ENCODE measurements at regions not wholly inside any gene's neighbourhood (a gene's known extent, or its start where the extent isn't known, plus 50 kb on each side); places are given as distances from the start of the nearest gene placed in this dataset.

DNA sequence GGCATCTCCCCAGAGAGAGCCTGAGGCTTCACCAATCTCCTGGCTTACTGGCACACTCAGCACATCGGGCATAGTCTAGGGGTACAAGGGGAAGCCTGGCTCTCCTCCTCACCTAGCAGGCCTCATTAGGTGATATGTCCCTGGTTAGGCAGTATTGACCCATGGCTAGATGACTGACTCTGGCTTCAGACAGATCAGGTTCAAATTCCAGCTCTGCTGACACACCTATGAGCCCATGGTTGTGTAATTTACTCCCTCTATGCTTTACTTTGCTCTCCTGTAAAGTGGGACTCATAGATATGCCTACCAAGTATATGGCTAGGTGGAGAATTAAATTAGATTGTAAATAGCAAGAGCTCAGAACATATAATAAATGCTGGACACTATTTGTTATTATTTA, 157.3 kb upstream of the IRX3 start:
- TF ChIP-seq, protein P1, sequence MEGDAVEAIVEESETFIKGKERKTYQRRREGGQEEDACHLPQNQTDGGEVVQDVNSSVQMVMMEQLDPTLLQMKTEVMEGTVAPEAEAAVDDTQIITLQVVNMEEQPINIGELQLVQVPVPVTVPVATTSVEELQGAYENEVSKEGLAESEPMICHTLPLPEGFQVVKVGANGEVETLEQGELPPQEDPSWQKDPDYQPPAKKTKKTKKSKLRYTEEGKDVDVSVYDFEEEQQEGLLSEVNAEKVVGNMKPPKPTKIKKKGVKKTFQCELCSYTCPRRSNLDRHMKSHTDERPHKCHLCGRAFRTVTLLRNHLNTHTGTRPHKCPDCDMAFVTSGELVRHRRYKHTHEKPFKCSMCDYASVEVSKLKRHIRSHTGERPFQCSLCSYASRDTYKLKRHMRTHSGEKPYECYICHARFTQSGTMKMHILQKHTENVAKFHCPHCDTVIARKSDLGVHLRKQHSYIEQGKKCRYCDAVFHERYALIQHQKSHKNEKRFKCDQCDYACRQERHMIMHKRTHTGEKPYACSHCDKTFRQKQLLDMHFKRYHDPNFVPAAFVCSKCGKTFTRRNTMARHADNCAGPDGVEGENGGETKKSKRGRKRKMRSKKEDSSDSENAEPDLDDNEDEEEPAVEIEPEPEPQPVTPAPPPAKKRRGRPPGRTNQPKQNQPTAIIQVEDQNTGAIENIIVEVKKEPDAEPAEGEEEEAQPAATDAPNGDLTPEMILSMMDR (IDR thresholded peaks at IDR 0.05; ENCODE audit: low read depth, low read length) = no peak
- no peaks in the 10 kb centered on the region for H3K9me3 ChIP-seq (ENCODE audit: severe bottlenecking)
- H3K4me3 ChIP-seq (ENCODE audit: low read depth, low read length) = no peak overlapping the region
- no peaks in the 10 kb centered on the region for H3K36me3 ChIP-seq
- H3K27ac ChIP-seq = no peak overlapping the region
- no peak for DNase-seq
- H3K27me3 ChIP-seq (ENCODE audit: insufficient read depth, low read depth, severe bottlenecking) = no peaks in the 10 kb centered on the region

DNA sequence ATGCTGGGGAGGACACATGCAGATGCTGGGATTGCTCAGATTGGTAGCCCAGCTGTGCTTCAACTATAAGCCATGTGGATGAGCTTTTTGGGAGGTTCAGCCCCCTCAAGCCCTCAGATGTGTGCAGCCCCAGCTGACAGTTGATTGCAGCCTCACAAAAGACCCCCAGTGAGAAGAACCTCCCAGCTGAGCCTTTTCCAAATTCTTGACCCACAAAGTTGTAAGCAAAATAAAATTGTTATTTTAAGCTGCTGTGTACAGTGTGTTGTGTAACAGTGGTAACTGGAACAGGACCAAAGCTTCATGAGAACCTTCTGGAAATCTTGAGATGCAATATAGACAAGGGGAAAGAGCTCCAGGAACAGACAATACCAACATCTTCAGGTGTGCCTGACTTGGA, 156.8 kb upstream of the IRX3 start:
- Histone ChIP-seq H3K4me3 (ENCODE audit: low read depth, low read length) (no peak overlapping the region), H3K27me3 (ENCODE audit: insufficient read depth, low read depth, severe bottlenecking) (no peaks in the 10 kb centered on the region), H3K36me3 (no peaks in the 10 kb centered on the region), H3K27ac (no peak overlapping the region), H3K9me3 (ENCODE audit: severe bottlenecking) (no peaks in the 10 kb centered on the region)
- DNase-seq = no peak
- TF ChIP-seq, protein P1 (IDR thresholded peaks at IDR 0.05; ENCODE audit: low read depth, low read length) = no peak

DNA sequence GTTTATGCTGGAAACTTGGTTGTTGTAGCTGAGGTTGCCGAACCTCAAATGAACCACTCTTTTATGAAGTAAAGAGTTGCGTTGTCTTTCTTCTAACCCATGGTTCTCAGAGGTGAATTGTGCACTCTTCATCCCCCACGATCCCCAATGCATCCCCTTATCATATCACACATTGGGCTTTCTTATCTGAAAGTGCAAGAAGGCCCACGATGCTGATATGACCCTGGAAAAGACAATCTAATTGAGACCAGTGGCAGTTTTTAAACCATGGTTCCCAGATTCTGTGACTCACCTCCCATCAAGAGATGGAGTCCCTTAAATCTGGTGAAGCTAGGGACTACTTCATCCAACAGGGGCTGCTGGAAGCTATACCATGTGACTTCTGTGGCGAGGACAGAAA, 156.3 kb upstream of the IRX3 start:
- Histone ChIP-seq H3K27ac (no peak overlapping the region), H3K4me3 (ENCODE audit: low read depth, low read length) (no peak overlapping the region), H3K27me3 (ENCODE audit: insufficient read depth, low read depth, severe bottlenecking) (no peaks in the 10 kb centered on the region), H3K36me3 (no peaks in the 10 kb centered on the region), H3K9me3 (ENCODE audit: severe bottlenecking) (no peaks in the 10 kb centered on the region)
- DNase-seq = no peak
- TF ChIP-seq, protein P1 (IDR thresholded peaks at IDR 0.05; ENCODE audit: low read depth, low read length) = no peak

DNA sequence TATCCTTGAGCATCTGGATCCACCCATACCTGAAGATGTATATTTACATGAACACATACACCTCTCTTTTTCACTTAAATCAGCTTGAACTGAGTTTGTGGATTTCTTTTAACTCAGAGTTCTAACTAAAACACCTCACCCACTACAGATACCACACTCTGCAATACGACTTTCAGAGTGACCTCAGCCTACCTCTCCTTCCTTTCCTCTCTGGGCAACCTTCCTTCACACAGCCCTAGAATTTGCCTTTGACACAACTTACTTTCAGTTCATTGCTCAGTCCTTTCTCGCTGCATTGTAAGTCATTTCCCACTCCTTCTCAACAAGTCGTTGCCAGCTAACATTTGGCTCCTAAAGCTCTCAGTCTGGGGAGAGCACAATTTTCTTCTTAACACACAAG, 151.9 kb upstream of the IRX3 start:
- H3K9me3 ChIP-seq (ENCODE audit: severe bottlenecking) = no peaks in the 10 kb centered on the region
- TF ChIP-seq, protein P1 (IDR thresholded peaks at IDR 0.05; ENCODE audit: low read depth, low read length) = no peak
- no peaks in the 10 kb centered on the region for H3K36me3 ChIP-seq
- no peak overlapping the region for H3K4me3 ChIP-seq (ENCODE audit: low read depth, low read length)
- H3K27ac ChIP-seq = no peak overlapping the region
- no peaks in the 10 kb centered on the region for H3K27me3 ChIP-seq (ENCODE audit: insufficient read depth, low read depth, severe bottlenecking)
- no peak for DNase-seq

DNA sequence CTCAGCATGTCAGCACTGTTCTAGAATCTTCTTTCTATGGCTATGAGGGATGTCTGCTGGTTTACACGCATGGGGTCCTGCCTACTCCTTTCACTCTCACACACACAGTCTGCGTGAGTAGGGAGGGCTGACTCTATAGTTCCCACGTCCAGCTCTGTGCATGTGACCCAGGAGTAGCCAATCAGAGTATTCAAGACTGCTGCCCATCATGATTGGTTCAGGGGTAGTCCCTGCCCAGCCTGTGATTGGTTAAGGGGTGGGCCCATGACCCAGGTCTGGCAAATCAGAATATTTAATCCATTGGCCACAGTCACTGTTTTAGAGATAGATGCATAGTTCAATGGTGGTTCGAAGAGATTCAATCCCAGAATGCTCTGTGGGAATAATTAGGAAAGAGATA, 151.3 kb upstream of the IRX3 start:
- DNase-seq = no peak
- no peaks in the 10 kb centered on the region for H3K27me3 ChIP-seq (ENCODE audit: insufficient read depth, low read depth, severe bottlenecking)
- H3K9me3 ChIP-seq (ENCODE audit: severe bottlenecking) = no peaks in the 10 kb centered on the region
- no peak overlapping the region for H3K27ac ChIP-seq
- no peak overlapping the region for H3K4me3 ChIP-seq (ENCODE audit: low read depth, low read length)
- TF ChIP-seq, protein P1 (IDR thresholded peaks at IDR 0.05; ENCODE audit: low read depth, low read length) = no peak
- no peaks in the 10 kb centered on the region for H3K36me3 ChIP-seq

DNA sequence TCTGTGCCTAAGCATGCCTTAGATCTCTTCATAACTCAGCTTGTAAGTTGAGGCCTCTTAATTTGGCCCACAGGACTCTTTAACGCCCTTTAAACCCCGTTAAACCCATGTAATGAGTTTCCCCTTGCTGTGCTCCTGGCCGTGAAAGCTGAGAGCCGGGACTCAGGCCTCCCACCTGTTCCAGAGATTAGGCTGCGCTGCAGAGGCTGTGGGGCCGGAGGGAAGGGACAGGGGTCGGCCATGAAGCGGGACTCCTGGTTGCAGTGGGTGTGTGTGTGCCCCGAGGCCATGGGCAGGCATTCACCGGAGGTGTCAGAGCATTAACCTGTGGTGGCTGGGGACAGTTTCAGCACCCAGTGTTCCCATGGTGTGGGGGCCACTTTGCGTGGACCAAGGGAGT, 150.8 kb upstream of the IRX3 start:
- Histone ChIP-seq H3K9me3 (ENCODE audit: severe bottlenecking) (no peaks in the 10 kb centered on the region), H3K4me3 (ENCODE audit: low read depth, low read length) (no peak overlapping the region), H3K27ac (no peak overlapping the region), H3K27me3 (ENCODE audit: insufficient read depth, low read depth, severe bottlenecking) (no peaks in the 10 kb centered on the region), H3K36me3 (no peaks in the 10 kb centered on the region)
- DNase-seq = peak; percentile 53
- TF ChIP-seq, protein P1 (IDR thresholded peaks at IDR 0.05; ENCODE audit: low read depth, low read length) = no peak
